Tibial nerve (tissue), 4 donors: ENCODE measurements at regions not wholly inside any gene's neighbourhood (a gene's known extent, or its start where the extent isn't known, plus 50 kb on each side); places are given as distances from the start of the nearest gene placed in this dataset.

Experiments
- CTCF ChIP-seq, 5 experiments: fragments of 200-600 bp in 3 of 5; fragments of 450-650 bp in 2 of 5; sonication (generic) in 3 of 5; IDR thresholded peaks; one replicate each; pipeline ENCODE4 v1.5.1; 2016 to 2019; ENCODE audit warnings: antibody characterized with exemption in 5 of 5, mild to moderate bottlenecking in 3 of 5, moderate library complexity in 2 of 5
- EP300 ChIP-seq, 2 donors: sonication (generic); formaldehyde crosslinking; IDR thresholded peaks; one replicate each; pipeline ENCODE4 v1.6.1; 2017; ENCODE audit warnings: antibody characterized with exemption in 2 of 2, mild to moderate bottlenecking in 1 of 2
- POLR2A ChIP-seq, 2 donors: fragments of 450-650 bp; IDR thresholded peaks; one replicate each; pipeline ENCODE4 v1.6.1; 2017; ENCODE audit warnings: antibody characterized with exemption in 2 of 2, mild to moderate bottlenecking in 2 of 2, moderate library complexity in 2 of 2

DNA sequence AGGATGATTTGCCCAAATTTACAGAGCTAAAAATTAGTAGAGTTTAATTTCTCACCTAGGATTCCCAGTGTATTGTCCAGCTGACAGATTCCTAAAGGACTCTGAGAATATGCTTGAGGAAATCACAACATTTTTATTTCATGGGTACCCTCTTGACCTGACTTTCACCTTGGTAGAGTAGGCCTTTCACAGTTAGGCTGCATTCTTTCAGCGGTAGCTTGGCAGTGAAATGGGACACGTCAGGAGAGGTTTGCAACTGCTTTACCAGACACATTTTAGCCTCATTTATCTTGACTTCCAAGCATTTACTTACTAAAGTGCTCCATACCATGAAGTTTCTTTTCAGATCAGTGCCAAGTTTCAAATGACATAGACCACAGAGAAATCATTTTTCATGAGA is 937.9 kb upstream of the LRRTM1 start:
- TF ChIP-seq EP300 (IDR thresholded peaks at IDR 0.05) (no peak), CTCF (IDR thresholded peaks at IDR 0.05) (no peak), POLR2A (IDR thresholded peaks at IDR 0.05) (no peak)
